ENCODE measurements at regions not wholly inside any gene's neighbourhood (a gene's known extent, or its start where the extent isn't known, plus 50 kb on each side); places are given as distances from the start of the nearest gene placed in this dataset.

GRCh38 chr15:70266412-70267121, 168.8 kb upstream of the TLE3 start:
- intact Hi-C loops (cut with DNase I) = loop anchor here (10.0 kb wide), 1 partner anchor 162 kb away; no protein-coding TSS in a partner anchor
- DNase-seq (peak; percentile 89), ATAC-seq (ENCODE audit: poor library complexity) (peak; percentile 65)

- no peak for DNase-seq
Measured at GRCh38 chr15:70265986-70266385, 168.3 kb upstream of the TLE3 start.

GRCh38 chr15:70265466-70265978, 167.8 kb upstream of the TLE3 start:
- intact Hi-C loops (cut with DNase I) = loop anchor here (10.0 kb wide), 1 partner anchor 161 kb away; no protein-coding TSS in a partner anchor
- ATAC-seq (ENCODE audit: poor library complexity) (no peak), DNase-seq (no peak)

More at GRCh38 chr15:70265986-70266385, 168.3 kb upstream of the TLE3 start:
- intact Hi-C loops (cut with DNase I) = loop anchor here (10.0 kb wide), 1 partner anchor 161 kb away; no protein-coding TSS in a partner anchor
- no peak for ATAC-seq (ENCODE audit: poor library complexity)

- intact Hi-C loops (cut with DNase I) = loop anchor here (10.0 kb wide), 1 partner anchor 160 kb away; no protein-coding TSS in a partner anchor
- ATAC-seq (ENCODE audit: poor library complexity) = no peak
Measured at GRCh38 chr15:70264738-70265465, 167.2 kb upstream of the TLE3 start.

GRCh38 chr15:70264014-70264582, 166.4 kb upstream of the TLE3 start:
- ATAC-seq (ENCODE audit: poor library complexity) = peak; percentile 50
- no peak for DNase-seq
- intact Hi-C loops (cut with DNase I) = loop anchor here (10.0 kb wide), 1 partner anchor 159 kb away; no protein-coding TSS in a partner anchor

More at GRCh38 chr15:70264738-70265465, 167.2 kb upstream of the TLE3 start:
- DNase-seq = no peak

GRCh38 chr15:70262591-70263274, 165.0 kb upstream of the TLE3 start:
- no peak for DNase-seq
- intact Hi-C loops (cut with DNase I) = loop anchor here (10.0 kb wide), 1 partner anchor 158 kb away; no protein-coding TSS in a partner anchor
- ATAC-seq (ENCODE audit: poor library complexity) = no peak

DNA sequence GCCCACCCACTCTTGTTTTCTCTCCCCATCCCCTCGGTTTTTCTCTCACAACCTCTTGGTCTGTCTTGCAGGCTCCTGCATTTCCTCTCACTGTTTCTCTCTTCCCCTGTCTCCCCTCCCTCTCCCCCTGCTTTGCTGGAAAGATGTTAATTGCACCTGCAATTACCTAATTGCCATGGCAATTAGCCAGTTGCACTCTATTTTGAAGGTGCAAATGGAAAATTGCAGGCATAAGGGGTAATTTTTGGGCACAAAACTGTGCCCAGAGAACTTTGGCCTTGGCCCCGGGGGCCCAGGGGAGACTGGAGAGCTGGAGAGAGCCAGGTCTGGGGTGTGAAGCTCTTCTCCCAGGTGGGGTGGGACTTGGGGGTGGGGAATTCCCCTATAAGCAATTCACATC, 164.5 kb upstream of the TLE3 start:
- ATAC-seq (ENCODE audit: poor library complexity) (no peak), DNase-seq (no peak)
- intact Hi-C loops (cut with DNase I) = loop anchor here (10.0 kb wide), 1 partner anchor 157 kb away; no protein-coding TSS in a partner anchor

- no peak for ATAC-seq (ENCODE audit: poor library complexity)
- no peak for DNase-seq
- intact Hi-C loops (cut with DNase I) = loop anchor here (10.0 kb wide), 1 partner anchor 156 kb away; no protein-coding TSS in a partner anchor
Measured at GRCh38 chr15:70261083-70261482, 163.4 kb upstream of the TLE3 start.

DNA sequence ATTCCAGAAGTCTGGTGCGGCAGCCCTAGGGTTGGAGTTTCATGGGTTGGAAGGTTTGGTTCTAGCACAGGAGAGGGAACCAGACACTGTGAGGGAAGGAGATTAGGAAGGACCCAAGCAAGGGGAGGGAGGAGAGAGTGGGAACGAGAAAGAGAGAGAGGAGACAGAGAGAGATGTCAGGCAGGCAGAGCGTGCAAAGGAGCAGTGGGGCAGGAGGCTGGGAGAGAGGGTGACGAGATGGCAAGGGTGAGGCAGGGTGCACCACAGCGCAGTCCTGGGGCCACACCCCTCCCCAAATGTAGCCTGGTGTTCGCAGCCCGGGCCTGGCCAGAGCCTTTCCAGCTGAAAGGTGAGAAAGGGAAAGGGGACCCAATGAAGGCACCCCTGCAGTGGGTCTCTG, 162.9 kb upstream of the TLE3 start:
- no peak for ATAC-seq (ENCODE audit: poor library complexity)
- no peak for DNase-seq
- intact Hi-C loops (cut with DNase I) = loop anchor here (10.0 kb wide), 1 partner anchor 156 kb away; no protein-coding TSS in a partner anchor

GRCh38 chr15:70259640-70260508, 162.2 kb upstream of the TLE3 start:
- ATAC-seq (ENCODE audit: poor library complexity) (no peak), DNase-seq (no peak)
- intact Hi-C loops (cut with DNase I) = loop anchor here (10.0 kb wide), 1 partner anchor 155 kb away; no protein-coding TSS in a partner anchor

DNA sequence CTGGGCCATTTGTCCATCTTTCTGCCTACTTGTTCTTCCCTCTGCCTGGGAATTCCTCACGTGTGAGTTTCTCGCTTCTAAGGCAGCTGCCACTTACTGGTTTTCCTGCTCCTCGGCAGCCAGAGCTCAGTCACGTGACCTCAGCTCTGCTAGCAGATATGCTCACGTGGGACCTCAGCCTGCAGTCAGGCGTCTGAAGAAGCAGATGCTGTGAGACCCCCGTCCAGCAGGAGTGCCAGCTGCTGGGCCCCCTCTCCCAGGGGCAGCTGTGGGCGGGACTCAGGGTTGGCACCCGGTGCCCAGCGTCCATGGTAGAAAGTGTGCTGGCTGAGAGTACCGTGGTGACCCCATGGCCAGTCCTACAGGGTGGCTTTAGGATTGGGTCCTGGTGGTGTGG, 161.3 kb upstream of the TLE3 start:
- intact Hi-C loops (cut with DNase I) = no loop called here
- DNase-seq = peak; percentile 81

DNA sequence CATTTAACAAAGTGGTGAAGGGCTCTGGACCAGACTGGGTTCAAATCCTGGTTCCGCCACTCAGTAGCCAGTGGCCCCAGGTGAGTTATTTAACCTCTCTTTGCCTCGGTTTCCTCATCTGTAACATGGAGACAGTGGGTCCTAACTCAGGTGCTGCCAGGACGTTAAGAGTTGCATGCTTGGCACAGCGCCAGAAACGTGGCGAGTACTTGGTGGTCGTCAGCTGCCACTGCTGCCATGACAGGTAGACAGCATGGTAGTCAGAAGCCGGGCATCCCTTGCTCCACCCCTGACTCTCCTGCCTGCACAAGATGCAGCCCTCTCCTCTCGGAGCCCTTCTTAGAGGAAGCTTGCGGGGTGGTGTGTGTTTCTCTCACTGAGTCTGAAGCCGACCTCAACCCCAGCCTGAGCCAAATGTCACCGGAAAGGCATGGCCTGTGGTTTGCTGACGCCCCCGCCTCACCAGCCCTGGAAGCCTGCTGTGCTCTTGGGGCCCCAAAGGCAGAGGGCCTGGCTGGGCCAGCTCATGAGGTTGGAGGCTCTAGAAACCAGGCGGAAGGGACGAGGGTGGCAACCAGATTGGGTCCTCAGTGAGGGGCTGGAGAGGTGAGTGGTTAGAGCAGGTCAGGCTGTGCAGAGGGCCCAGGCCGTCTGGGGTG, 160.8 kb upstream of the TLE3 start:
- intact Hi-C loops (cut with DNase I) = no loop called here
- no peak for DNase-seq
- ATAC-seq (ENCODE audit: poor library complexity) = peak; percentile 24

More for the DNA sequence above, 161.3 kb upstream of the TLE3 start:
- ATAC-seq (ENCODE audit: poor library complexity) = peak; percentile 82

DNA sequence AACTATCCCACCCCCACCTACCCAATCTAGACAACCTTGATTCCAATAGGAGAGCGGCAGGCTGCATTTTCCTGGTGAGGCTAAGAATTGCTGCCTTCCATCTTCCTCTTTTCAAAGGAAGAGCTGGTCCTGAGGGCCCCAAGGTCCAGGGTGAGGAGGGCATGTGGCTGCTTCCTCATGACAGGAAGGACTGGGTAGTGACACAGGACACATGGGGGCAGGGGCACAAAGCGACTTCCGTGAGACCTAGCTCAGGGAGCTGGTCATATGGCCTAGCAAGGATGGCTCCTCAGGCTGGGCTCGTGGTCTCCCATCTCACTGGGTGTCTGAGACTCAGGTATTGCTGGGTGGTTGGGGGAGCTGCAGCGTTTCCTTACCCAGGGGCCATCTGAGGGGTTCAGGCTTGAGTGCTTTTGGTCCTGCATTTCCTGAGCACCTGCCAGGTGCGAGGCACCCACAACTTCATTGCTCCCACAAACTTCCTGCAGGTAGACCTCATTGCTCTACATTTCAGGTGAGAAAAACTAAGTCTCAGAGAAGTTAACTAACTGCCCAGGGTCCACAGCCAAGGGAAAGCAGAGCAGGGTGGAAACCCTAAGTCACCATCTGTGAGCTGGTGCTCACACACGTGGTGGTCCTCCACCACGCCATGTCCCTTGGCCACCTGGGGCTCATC, 160.0 kb upstream of the TLE3 start:
- intact Hi-C loops (cut with DNase I) = no loop called here
- ATAC-seq (ENCODE audit: poor library complexity) = peak; percentile 40
- no peak for DNase-seq

- ATAC-seq (ENCODE audit: poor library complexity) (no peak), DNase-seq (no peak)
- intact Hi-C loops (cut with DNase I) = no loop called here
Measured at GRCh38 chr15:70257047-70257446, 159.3 kb upstream of the TLE3 start.

GRCh38 chr15:70254311-70254869, 156.7 kb upstream of the TLE3 start:
- DNase-seq (no peak), ATAC-seq (ENCODE audit: poor library complexity) (no peak)
- intact Hi-C loops (cut with DNase I) = no loop called here

- intact Hi-C loops (cut with DNase I) = no loop called here
- ATAC-seq (ENCODE audit: poor library complexity) (no peak), DNase-seq (no peak)
Measured at GRCh38 chr15:70253461-70254156, 155.9 kb upstream of the TLE3 start.

All from Right ventricle myocardium superior (tissue), 1 donor.